Neural progenitor cell (in vitro differentiated cells): ENCODE measurements at regions not wholly inside any gene's neighbourhood (a gene's known extent, or its start where the extent isn't known, plus 50 kb on each side); places are given as distances from the start of the nearest gene placed in this dataset.

Experiments
- DNase-seq: peaks from one replicate; pipeline ENCODE4 v3.0.0-alpha.2; 2016; ENCODE audit warnings: low spot score
- H2AFZ ChIP-seq: fragments of 200-600 bp; sonication (generic); replicated peaks from 2 replicates; pipeline ENCODE4 v1.6.1; 2016; ENCODE audit warnings: antibody characterized with exemption
- H3F3A ChIP-seq: fragments of 200-600 bp; sonication (generic); 2 replicates; pipeline ENCODE4 v1.6.1; 2016; ENCODE audit warnings: antibody characterized with exemption, low read depth
- H3K27ac ChIP-seq: fragments of 200-600 bp; sonication (generic); 2 replicates; pipeline ENCODE4 v1.5.1; 2016; ENCODE audit warnings: mild to moderate bottlenecking
- H3K27me3 ChIP-seq: fragments of 200-600 bp; sonication (generic); 2 replicates; pipeline ENCODE4 v1.6.1; 2016; ENCODE audit warnings: mild to moderate bottlenecking, moderate library complexity
- H3K36me3 ChIP-seq: fragments of 200-600 bp; sonication (generic); 2 replicates; pipeline ENCODE4 v1.5.1; 2016
- H3K4me1 ChIP-seq: fragments of 200-600 bp; sonication (generic); 2 replicates; pipeline ENCODE4 v1.6.1; 2016; ENCODE audit warnings: mixed run types
- H3K4me2 ChIP-seq: fragments of 200-600 bp; sonication (generic); 2 replicates; pipeline ENCODE4 v1.6.1; 2016
- H3K4me3 ChIP-seq: fragments of 200-600 bp; sonication (generic); 2 replicates; pipeline ENCODE4 v1.5.1; 2016
- H3K79me2 ChIP-seq: fragments of 200-600 bp; sonication (generic); 2 replicates; pipeline ENCODE4 v1.6.1; 2016; ENCODE audit warnings: low read depth
- H3K9ac ChIP-seq: fragments of 200-600 bp; sonication (generic); 2 replicates; pipeline ENCODE4 v1.6.1; 2016
- H3K9me3 ChIP-seq: fragments of 200-600 bp; sonication (generic); 2 replicates; pipeline ENCODE4 v1.5.1; 2016; ENCODE audit warnings: low read depth
- H4K20me1 ChIP-seq: fragments of 200-600 bp; sonication (generic); 2 replicates; pipeline ENCODE4 v1.6.1; 2016; ENCODE audit warnings: low read depth
- H3K27ac Mint-ChIP-seq: 3 replicates; pipeline ENCODE4 v1.8.0; 2021; ENCODE audit warnings: mixed read lengths
- H3K27me3 Mint-ChIP-seq: 2 replicates; pipeline ENCODE4 v1.8.0; 2022; ENCODE audit warnings: low read depth, mild to moderate bottlenecking, inconsistent platforms, moderate library complexity, mixed read lengths; ENCODE audit not compliant: insufficient read depth
- H3K36me3 Mint-ChIP-seq: 3 replicates; pipeline ENCODE4 v1.8.0; 2021; ENCODE audit warnings: mixed read lengths
- H3K4me1 Mint-ChIP-seq: 3 replicates; pipeline ENCODE4 v1.8.0; 2021; ENCODE audit warnings: mixed read lengths
- H3K4me3 Mint-ChIP-seq: 3 replicates; pipeline ENCODE4 v1.8.0; 2021; ENCODE audit warnings: mild to moderate bottlenecking, moderate library complexity, mixed read lengths
- H3K9me3 Mint-ChIP-seq: 3 replicates; pipeline ENCODE4 v1.8.0; 2020; ENCODE audit warnings: mixed read lengths
- CTCF ChIP-seq: fragments of 200-600 bp; sonication (generic); IDR thresholded peaks from 2 replicates; pipeline ENCODE4 v1.5.1; 2017; ENCODE audit warnings: antibody characterized with exemption, mild to moderate bottlenecking
- EZH2 ChIP-seq: fragments of 200-600 bp; sonication (generic); IDR thresholded peaks from 2 replicates; pipeline ENCODE4 v1.6.1; 2017; ENCODE audit warnings: antibody characterized with exemption, mild to moderate bottlenecking, moderate library complexity
- EZH2phosphoT487 ChIP-seq: fragments of 200-600 bp; sonication (generic); IDR thresholded peaks from 2 replicates; pipeline ENCODE4 v1.6.1; 2017; ENCODE audit warnings: antibody characterized with exemption

DNA sequence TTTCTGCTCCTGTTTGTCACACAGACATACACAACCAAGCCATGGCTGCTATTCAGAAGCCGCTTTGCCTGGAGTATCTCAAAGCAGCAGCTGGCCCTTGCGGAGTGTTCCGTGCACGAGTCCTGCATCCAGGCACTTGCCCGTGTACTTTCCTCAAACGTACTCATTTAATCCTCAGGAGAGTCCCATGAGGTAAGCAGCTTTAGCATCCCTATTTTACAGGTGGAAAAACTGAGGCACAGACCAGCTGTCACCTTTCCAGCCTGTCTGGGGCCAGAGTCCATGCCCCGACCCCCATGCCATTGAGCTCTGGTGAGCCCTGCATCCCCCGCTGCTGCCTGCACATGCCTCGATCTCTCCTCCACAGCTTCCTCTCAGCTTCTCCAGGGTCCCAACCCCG is 130.0 kb downstream of the ERMARD start:
- TF ChIP-seq EZH2 (no peak), EZH2phosphoT487 (no peak), CTCF (no peak)
- no peak overlapping the region for H3K4me3 Mint-ChIP-seq
- no peaks in the 10 kb centered on the region for H4K20me1 ChIP-seq
- no peaks in the 10 kb centered on the region for H3K27me3 ChIP-seq
- H3K4me2 ChIP-seq, result no peak overlapping the region
- H3K4me1 ChIP-seq, result no peaks in the 10 kb centered on the region
- H3K36me3 Mint-ChIP-seq, result no peaks in the 10 kb centered on the region
- H3K36me3 ChIP-seq, result no peaks in the 10 kb centered on the region
- no peak for DNase-seq
- H3K27ac ChIP-seq, result no peak overlapping the region
- H3F3A ChIP-seq, result no peaks in the 10 kb centered on the region
- no peak overlapping the region for H3K27ac Mint-ChIP-seq
- H2AFZ ChIP-seq, result no peak overlapping the region
- H3K9me3 ChIP-seq, result no peaks in the 10 kb centered on the region
- no peaks in the 10 kb centered on the region for H3K79me2 ChIP-seq
- no peak overlapping the region for H3K9ac ChIP-seq
- no peak overlapping the region for H3K4me3 ChIP-seq
- H3K9me3 Mint-ChIP-seq, result peaks cover 4% of the 10 kb centered on the region
- H3K27me3 Mint-ChIP-seq, result peaks cover 10% of the 10 kb centered on the region
- peaks cover 6% of the 10 kb centered on the region for H3K4me1 Mint-ChIP-seq

DNA sequence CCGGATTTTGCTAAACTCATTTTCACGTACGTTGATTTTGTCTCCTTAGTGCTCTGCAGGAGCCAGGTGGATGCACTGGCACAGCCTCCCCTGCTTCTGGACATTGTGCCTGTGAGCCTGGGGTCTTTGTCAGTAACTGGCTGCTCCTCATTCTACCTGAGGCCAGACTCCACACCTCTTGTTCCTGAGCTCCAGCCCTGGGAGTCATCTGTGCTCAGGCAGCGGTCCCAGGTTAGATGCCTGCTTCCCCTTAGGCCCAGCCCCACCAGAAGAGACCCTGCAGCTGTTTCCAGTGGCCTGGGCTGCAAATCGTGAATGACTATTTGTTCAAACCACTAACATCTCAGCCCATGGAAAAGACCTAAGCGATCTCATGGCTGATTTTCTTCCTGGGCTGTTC is 129.1 kb downstream of the ERMARD start:
- no peak overlapping the region for H3K4me3 ChIP-seq
- no peak overlapping the region for H2AFZ ChIP-seq
- DNase-seq, result no peak
- no peak overlapping the region for H3K9ac ChIP-seq
- Mint-ChIP-seq H3K4me1 (peaks cover 6% of the 10 kb centered on the region), H3K9me3 (peaks cover 9% of the 10 kb centered on the region), H3K27ac (no peak overlapping the region), H3K4me3 (no peak overlapping the region), H3K27me3 (peaks cover 10% of the 10 kb centered on the region), H3K36me3 (no peaks in the 10 kb centered on the region)
- H3K27ac ChIP-seq, result no peak overlapping the region
- H3K36me3 ChIP-seq, result no peaks in the 10 kb centered on the region
- H3K9me3 ChIP-seq, result no peaks in the 10 kb centered on the region
- no peaks in the 10 kb centered on the region for H3K27me3 ChIP-seq
- no peaks in the 10 kb centered on the region for H3F3A ChIP-seq
- no peaks in the 10 kb centered on the region for H4K20me1 ChIP-seq
- H3K4me2 ChIP-seq, result no peak overlapping the region
- no peaks in the 10 kb centered on the region for H3K79me2 ChIP-seq
- TF ChIP-seq CTCF (no peak), EZH2 (no peak), EZH2phosphoT487 (no peak)
- no peaks in the 10 kb centered on the region for H3K4me1 ChIP-seq

- no peaks in the 10 kb centered on the region for H3K36me3 ChIP-seq
- Mint-ChIP-seq H3K4me3 (no peak overlapping the region), H3K27me3 (peaks cover 2% of the 10 kb centered on the region), H3K27ac (no peak overlapping the region), H3K36me3 (no peaks in the 10 kb centered on the region), H3K9me3 (peaks cover 7% of the 10 kb centered on the region), H3K4me1 (peaks cover 4% of the 10 kb centered on the region)
- H3K79me2 ChIP-seq, result no peaks in the 10 kb centered on the region
- DNase-seq, result no peak
- no peaks in the 10 kb centered on the region for H3F3A ChIP-seq
- H4K20me1 ChIP-seq, result no peaks in the 10 kb centered on the region
- TF ChIP-seq EZH2phosphoT487, result no peak
- TF ChIP-seq CTCF, result no peak
- TF ChIP-seq EZH2, result no peak
- no peaks in the 10 kb centered on the region for H3K4me1 ChIP-seq
- no peak overlapping the region for H3K4me3 ChIP-seq
- no peak overlapping the region for H2AFZ ChIP-seq
- no peaks in the 10 kb centered on the region for H3K9me3 ChIP-seq
- no peak overlapping the region for H3K27ac ChIP-seq
- H3K27me3 ChIP-seq, result no peaks in the 10 kb centered on the region
- H3K9ac ChIP-seq, result no peak overlapping the region
- H3K4me2 ChIP-seq, result no peak overlapping the region
Observed at GRCh38 chr6:169869301-169869700, 117.9 kb downstream of the ERMARD start.

- Mint-ChIP-seq H3K4me3 (no peak overlapping the region), H3K9me3 (peaks cover 7% of the 10 kb centered on the region), H3K36me3 (no peaks in the 10 kb centered on the region), H3K4me1 (peaks cover 5% of the 10 kb centered on the region), H3K27me3 (peaks cover 6% of the 10 kb centered on the region), H3K27ac (no peak overlapping the region)
- no peaks in the 10 kb centered on the region for H3K9me3 ChIP-seq
- H2AFZ ChIP-seq, result no peak overlapping the region
- no peaks in the 10 kb centered on the region for H3K27me3 ChIP-seq
- no peaks in the 10 kb centered on the region for H3F3A ChIP-seq
- H3K4me1 ChIP-seq, result no peaks in the 10 kb centered on the region
- no peaks in the 10 kb centered on the region for H3K79me2 ChIP-seq
- no peaks in the 10 kb centered on the region for H3K36me3 ChIP-seq
- H3K9ac ChIP-seq, result no peak overlapping the region
- no peak for DNase-seq
- no peak for TF ChIP-seq EZH2
- TF ChIP-seq CTCF, result no peak
- no peak for TF ChIP-seq EZH2phosphoT487
- H3K27ac ChIP-seq, result no peak overlapping the region
- H3K4me2 ChIP-seq, result no peak overlapping the region
- H3K4me3 ChIP-seq, result no peak overlapping the region
- H4K20me1 ChIP-seq, result no peaks in the 10 kb centered on the region
Observed at GRCh38 chr6:169868458-169868857, 117.0 kb downstream of the ERMARD start.
